Inflammatory macrophage treated with lipopolysaccharide for 4 hours (primary cell): ENCODE measurements at regions not wholly inside any gene's neighbourhood (a gene's known extent, or its start where the extent isn't known, plus 50 kb on each side); places are given as distances from the start of the nearest gene placed in this dataset.
"Not testable (repeated sequence)": the region's sequence is repeated elsewhere in the genome, so short reads cannot be mapped to it uniquely, and the experiment has no call there.

Experiments used
- DNase-seq: peaks from one replicate; pipeline ENCODE4 v3.0.0-alpha.2; 2020

DNA sequence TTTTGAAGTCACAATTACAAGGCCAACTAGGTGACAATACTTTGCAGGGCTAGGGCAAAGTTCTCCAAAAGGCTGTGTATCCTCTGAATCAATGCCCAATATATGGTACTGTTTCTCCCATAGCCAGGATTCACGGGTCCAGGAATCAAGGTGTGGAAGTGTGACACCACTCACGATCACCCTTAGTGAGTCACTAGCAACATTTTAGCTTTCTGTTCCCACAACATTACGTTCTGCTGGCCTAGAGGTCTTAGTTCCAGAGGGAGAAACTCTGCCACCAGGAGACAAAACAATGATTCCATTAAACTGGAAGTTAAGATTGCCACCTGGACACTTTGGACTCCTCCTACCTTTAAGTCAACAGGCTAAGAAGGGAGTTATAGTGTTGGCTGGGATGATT, 88.5 kb upstream of the RANBP6 start:
- DNase-seq, result not testable (repeated sequence)

DNA sequence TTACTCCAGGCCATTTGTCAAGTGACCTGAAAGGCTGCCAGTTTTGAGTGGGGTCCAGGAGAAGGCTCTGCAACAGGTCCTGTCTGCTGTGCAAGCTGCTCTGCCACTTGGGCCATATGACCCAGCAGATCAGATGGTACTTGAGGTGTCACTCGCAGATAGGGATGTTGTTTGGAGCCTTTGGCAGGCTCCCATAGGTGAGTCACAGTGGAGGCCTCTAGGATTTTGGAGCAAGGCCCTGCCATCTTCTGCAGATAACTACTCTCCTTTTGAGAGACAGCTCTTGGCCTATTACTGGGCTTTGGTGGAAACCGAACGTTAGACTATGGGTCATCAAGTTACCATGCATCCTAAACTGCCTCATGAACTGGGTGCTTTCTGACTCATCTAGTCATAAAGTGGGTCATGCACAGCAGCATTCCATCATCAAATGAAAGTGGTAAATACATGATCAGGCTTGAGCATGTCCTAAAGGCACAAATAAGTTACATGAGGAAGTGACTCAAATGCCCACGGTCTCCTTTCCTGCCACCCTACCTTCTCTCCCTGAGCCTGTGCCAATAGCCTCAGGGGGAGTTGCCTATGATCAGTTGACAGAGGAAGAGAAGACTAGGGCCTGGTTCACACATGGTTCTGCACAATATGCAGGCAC, 87.0 kb upstream of the RANBP6 start:
- DNase-seq, result peak; percentile 5

DNA sequence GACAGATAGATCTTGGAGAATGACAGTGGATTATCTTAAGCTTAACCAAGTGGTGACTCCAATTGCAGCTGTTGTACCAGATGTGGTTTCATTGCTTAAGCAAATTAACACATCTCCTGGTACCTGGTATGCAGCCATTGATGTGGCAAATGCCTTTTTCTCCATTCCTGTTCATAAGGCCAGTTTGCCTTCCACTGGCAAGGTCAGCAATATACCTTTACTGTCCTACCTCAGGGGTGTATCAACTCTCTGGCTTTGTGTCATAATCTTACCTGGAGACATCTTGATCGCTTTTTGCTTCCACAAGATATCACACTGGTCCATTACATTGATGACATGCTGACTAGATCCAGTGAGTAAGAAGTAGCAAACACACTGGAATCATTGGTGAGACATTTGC, 86.3 kb upstream of the RANBP6 start:
- DNase-seq, result not testable (repeated sequence)

DNA sequence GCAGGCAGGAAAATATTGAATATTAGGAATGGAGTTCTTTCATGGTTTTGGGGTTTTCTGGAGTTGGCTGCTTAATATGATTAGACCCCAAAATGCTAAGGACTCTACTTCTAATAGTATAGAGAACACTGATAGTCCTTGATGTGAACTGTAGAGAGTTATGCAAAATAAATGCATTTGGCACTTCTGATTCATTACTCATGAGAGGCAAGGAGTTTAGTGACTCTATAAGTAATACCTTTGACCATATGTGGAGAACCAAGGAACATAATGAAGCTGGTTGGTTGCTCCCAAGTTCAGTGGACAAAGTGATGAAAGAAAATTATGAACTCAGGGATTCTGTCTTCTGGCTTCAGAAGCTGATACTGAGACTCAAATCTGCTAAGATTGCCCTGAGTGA, 83.9 kb upstream of the RANBP6 start:
- not testable (repeated sequence) for DNase-seq

GRCh38 chr9:6098431-6098830, 83.0 kb upstream of the RANBP6 start:
- DNase-seq, result no peak

GRCh38 chr9:6096821-6097220, 81.4 kb upstream of the RANBP6 start:
- no peak for DNase-seq

DNA sequence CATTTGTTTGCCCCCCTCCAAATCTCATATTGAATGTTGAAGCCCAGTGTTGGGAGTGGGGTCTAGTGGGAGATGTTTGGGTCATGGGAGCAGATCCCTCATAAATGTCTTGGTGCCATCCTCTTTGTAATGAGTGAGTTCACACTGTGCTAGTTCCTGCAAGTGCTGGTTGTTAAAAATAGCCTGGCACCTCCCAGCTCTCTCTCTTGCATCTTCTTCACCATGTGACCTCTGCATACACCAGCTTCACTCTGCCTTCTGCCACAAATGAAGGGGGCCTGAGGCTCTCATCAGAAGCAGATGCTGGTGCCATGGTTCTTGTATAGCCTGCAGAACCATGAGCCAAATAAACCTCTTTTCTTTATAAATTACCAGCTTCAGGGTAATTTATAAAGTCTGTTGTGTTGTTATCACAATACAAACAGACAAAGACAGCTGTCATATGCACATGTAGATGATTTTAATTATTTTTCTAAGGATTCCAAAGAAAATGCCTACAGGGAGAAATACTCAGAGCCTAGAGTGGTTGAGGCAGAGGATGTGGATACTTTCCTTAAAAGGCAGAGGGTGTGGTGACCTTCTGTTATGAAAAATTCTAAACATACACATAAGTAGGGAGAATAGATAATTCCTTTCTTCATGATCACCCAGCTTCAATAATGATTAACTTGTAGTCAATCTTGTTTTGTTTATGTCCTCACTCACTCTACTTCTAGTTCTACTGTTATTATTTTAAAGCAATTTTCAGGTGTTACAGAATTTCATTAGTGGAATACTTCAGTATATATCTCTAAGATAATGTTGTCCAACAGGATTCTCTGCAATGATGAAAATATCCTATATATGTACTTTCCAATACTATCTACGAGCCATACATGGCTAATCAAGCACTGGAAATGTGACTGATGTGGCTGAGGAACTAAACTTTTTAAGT, 75.1 kb upstream of the RANBP6 start:
- no peak for DNase-seq

- DNase-seq, result no peak
Observed at GRCh38 chr9:6089300-6089699, 73.9 kb upstream of the RANBP6 start.

DNA sequence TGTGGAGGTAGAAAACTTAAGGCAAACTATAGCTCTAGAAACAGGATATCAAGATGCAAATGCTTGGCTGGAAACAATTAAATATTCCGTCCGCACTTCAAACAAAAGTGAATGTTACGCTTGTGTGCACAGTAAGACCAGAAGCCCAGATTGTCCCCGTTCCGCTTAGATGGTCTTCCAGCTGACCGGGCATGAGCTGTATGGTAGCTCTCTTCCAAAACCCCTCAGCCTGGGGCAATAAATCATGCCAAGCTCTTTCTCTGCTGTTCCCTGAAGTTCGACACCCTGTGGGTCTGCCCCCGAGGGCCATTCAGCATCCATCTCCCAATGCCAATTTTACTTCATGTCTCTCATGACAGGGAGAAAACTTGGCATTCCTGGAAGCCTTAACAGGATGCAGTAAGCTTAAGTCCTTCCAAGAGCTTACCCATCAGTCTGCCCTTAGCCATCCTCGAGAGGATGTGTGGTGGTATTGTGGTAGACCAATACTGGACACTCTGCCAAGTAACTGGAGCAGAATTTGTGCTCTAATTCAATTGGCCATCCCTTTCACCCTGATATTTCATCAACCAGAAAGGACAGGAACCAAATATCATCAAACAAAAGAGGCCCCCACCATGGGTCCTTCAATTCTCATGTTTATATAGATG, 70.7 kb upstream of the RANBP6 start:
- DNase-seq, result no peak

DNA sequence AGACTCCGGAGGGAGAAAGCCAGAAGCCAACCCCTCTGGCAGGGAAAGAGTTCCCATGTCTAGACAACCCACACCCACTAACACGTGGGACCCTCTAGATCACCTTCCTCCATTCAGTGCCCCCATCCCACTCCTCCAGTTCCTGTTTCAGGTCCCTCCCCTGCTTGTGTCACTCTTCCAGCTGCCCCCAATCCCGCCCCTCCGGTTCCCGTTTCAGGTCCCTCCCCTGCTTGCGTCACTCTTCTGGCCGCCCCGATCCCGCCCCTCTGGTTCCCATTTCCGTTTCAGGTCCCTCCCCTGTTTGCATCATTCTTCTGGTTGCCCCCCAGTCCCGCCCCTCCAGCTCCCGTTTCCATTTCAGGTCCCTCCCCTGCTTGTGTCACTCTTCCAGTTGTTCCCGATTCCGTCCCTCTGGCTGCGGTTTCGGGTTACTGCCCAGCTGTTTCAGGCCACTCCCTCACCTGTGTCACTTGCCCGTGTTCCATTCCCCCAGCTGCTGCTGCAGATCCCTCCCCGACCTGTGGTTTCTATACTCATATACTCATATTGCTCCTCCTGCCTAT, 64.8 kb upstream of the RANBP6 start:
- peak; percentile 82 for DNase-seq

DNA sequence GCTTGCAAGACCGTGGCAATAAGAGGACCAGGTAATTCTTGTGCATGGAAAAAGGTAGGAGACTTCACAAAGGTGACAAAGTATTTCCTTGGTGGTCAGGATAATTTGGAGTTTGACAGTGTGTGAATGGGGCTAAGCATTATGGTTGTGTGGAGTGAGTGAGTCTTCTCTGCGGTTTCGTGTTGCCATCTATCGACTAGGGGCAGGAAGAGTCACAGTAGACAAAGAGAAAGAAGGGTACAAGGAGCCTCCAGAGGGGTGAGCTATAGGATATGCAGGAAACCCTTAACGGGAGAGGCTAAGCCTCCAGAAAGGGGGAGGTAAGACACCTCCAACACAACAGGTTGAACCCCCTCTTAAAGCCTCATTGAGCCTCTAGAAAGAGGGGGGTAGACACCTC, 64.0 kb upstream of the RANBP6 start:
- DNase-seq, result no peak

DNA sequence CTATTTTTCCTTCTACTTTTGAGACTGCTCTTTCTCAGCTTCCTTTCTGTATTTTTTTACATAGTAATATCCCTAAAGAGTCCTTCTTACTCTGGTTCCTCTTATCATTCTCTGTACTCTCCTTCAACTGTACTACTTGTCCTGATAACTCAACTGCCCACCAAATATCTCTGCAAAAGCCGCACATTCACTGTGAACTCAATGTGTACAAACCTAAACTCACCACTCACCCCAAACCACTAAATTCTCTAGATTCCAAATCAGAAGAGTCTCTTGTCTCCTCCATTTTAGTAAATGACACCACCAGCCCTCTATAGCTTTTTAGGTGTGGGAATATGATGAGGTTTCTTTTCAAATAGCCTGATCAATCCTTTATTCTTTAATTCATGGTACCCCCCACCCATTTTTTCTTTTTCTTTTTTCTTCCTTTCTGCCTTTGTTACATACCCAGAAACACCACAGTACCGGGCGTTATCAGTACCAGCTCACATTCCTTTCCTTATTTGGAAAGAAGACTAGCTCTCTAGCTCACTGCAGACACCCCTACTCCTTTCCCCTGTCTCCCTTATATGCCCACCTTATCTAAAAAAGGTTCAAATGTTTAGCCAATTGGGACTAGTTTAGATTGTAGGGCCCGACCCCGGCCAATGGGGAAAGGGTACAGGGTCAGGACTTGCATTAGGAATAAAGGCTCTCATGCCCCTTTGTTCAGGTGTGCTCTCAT, 63.1 kb upstream of the RANBP6 start:
- DNase-seq, result no peak

DNA sequence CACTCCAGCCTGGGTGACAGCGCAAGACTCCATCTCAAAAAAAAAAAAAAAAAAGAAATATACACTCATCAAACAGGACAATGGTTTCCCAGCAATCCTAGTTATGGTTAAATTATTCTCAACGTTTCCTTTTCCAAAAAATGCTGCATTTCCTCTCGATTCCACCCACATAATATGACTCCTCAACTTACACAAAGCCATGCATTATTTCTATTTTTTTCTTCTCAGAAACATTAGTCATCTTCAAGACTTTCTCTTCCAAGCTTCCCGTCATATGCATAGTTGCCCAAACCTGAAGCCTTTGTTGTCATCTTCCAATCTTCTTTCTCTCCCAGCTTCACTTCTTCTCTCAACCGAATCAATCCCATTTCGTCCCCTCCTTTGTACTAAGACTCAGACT, 61.4 kb upstream of the RANBP6 start:
- DNase-seq, result peak; percentile 73

GRCh38 chr9:6073731-6074130, 58.3 kb upstream of the RANBP6 start:
- DNase-seq, result no peak

GRCh38 chr9:6072865-6073264, 57.4 kb upstream of the RANBP6 start:
- DNase-seq, result peak; percentile 52

- DNase-seq, result peak; percentile 32
Observed at GRCh38 chr9:6072453-6072852, 57.0 kb upstream of the RANBP6 start.

GRCh38 chr9:6068983-6069382, 53.6 kb upstream of the RANBP6 start:
- peak; percentile 90 for DNase-seq

DNA sequence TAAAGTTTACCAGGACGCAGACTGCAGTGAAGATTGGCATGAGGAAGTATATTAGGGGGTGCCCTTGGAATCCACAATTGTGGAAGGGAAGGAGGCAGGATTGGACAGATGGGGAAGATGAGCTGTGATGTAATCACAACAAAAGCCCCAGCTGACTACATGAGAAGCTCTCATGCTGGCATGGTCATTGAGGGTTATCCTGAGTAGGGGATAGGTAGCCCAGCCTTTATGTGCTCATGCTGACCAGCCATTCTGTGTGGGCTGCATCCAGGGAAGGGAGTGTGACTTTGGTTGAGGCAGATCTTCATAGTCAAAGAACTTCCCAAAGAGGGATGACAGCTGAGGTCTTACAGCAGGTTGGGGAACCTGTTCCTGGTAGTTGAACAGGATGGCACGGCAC, 52.0 kb upstream of the RANBP6 start:
- DNase-seq, result peak; percentile 18
